ENCODE measurements at regions not wholly inside any gene's neighbourhood (a gene's known extent, or its start where the extent isn't known, plus 50 kb on each side); places are given as distances from the start of the nearest gene placed in this dataset.

DNA sequence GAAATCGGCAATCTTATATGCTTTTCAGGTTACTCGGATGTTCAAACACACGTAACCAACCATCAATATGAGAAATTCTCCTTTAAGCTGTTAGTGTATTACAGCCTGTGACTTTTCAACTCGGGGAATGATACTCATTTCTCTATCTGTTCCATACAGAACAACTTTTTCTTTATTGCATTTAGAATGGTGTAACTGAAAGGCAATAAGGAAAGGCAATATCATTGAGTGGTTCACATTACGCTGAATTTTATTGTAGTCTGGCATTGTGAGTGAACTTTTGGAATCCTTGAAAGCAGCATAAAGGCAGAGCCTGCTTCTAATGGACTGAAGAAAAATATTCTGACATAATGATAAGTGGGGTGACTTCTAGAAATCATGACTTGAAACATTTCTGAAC lies 54.4 kb upstream of the MEF2C start:
- no peak overlapping the region for H3K27ac ChIP-seq
- no peaks in the 10 kb centered on the region for H3K27me3 ChIP-seq
- no peaks in the 10 kb centered on the region for H3K9me3 ChIP-seq
- H3K4me1 ChIP-seq (ENCODE audit: control insufficient read depth in 1 of 2, insufficient read depth in 1 of 2, low read depth in 1 of 2, low read length in 1 of 2), result no peaks in the 10 kb centered on the region
- TF ChIP-seq CTCF (IDR thresholded peaks at IDR 0.05), result no peak
- H3K4me3 ChIP-seq (ENCODE audit: low read depth in 1 of 2, low read length in 1 of 2), result no peak overlapping the region
- H3K36me3 ChIP-seq, result no peaks in the 10 kb centered on the region

GRCh38 chr5:88934439-88934838 lies 51.5 kb upstream of the MEF2C start:
- no peaks in the 10 kb centered on the region for H3K4me1 ChIP-seq (ENCODE audit: control insufficient read depth in 1 of 2, insufficient read depth in 1 of 2, low read depth in 1 of 2, low read length in 1 of 2)
- TF ChIP-seq CTCF (IDR thresholded peaks at IDR 0.05), result no peak
- H3K36me3 ChIP-seq, result no peaks in the 10 kb centered on the region
- H3K9me3 ChIP-seq, result no peaks in the 10 kb centered on the region
- H3K27me3 ChIP-seq, result no peaks in the 10 kb centered on the region
- H3K4me3 ChIP-seq (ENCODE audit: low read depth in 1 of 2, low read length in 1 of 2), result no peak overlapping the region
- no peak overlapping the region for H3K27ac ChIP-seq

Measured in neutrophil (primary cell).